Heart left ventricle (tissue), 16 donors: ENCODE measurements at regions not wholly inside any gene's neighbourhood (a gene's known extent, or its start where the extent isn't known, plus 50 kb on each side); places are given as distances from the start of the nearest gene placed in this dataset.
"Not testable (repeated sequence)": the region's sequence is repeated elsewhere in the genome, so short reads cannot be mapped to it uniquely, and the experiment has no call there.

Experiments
- ATAC-seq, 4 donors: fragments of 200-7000 bp; cut with Tn5 transposase; one replicate each; pipeline ENCODE4 v1.9.1; 2020 to 2022; ENCODE audit warnings: moderate library complexity in 4 of 4, mild to moderate bottlenecking in 3 of 4, moderate number of reproducible peaks in 1 of 4
- DNase-seq, 5 donors: peaks; one replicate each; pipeline ENCODE4 v3.0.0-alpha.2; 2020
- H3K27ac ChIP-seq, 12 donors: fragments of 200-600 bp; sonication (generic) in 4 of 12; one replicate each; pipeline versions ENCODE4 v1.5.0 to v1.8.0; 2016 to 2022; ENCODE audit warnings: mild to moderate bottlenecking in 2 of 12
- H3K27me3 ChIP-seq, 9 donors: fragments of 200-600 bp; sonication (generic) in 2 of 9; one replicate each; pipeline versions ENCODE4 v1.5.1 to v1.8.0; 2016 to 2022; ENCODE audit warnings: mild to moderate bottlenecking in 3 of 9
- H3K36me3 ChIP-seq, 9 donors: fragments of 200-600 bp; sonication (generic) in 2 of 9; one replicate each; pipeline versions ENCODE4 v1.5.0 to v1.8.0; 2018 to 2022; ENCODE audit warnings: mild to moderate bottlenecking in 2 of 9
- H3K4me1 ChIP-seq, 12 donors: fragments of 200-600 bp; sonication (generic) in 4 of 12; one replicate each; pipeline versions ENCODE4 v1.5.0 to v1.8.0; 2016 to 2022; ENCODE audit warnings: mild to moderate bottlenecking in 3 of 12
- H3K4me3 ChIP-seq, 12 donors: fragments of 200-600 bp; sonication (generic) in 4 of 12; one replicate each; pipeline versions ENCODE4 v1.5.0 to v1.8.0; 2017 to 2022; ENCODE audit warnings: mild to moderate bottlenecking in 9 of 12, moderate library complexity in 4 of 12
- H3K9me3 ChIP-seq, 12 donors: fragments of 200-600 bp; sonication (generic) in 4 of 12; one replicate each; pipeline versions ENCODE4 v1.5.0 to v1.8.0; 2016 to 2022; ENCODE audit warnings: mild to moderate bottlenecking in 1 of 12
- POLR2A ChIP-seq, 2 donors: fragments of 450-650 bp; IDR thresholded peaks; one replicate each; pipeline ENCODE4 v1.6.1; 2017; ENCODE audit warnings: antibody characterized with exemption in 2 of 2, mild to moderate bottlenecking in 2 of 2, moderate library complexity in 2 of 2
- WGBS, 4 donors: extraction: QIAGEN DNeasy Blood & Tissue Kit in 2 of 4; methylation state at CpG; one replicate each; pipeline versions ENCODE4 v1.1.5 to v1.1.7; 2013 to 2018; 5-methylcytosine and 5-hydroxymethylcytosine counted together
- intact Hi-C, 10 donors: fragments of 100-400 bp; cut with DNase I; formaldehyde crosslinking; loops; one replicate each; pipeline versions ENCODE4 v1.11.1 to v1.14.2; 2022
- TF ChIP-seq, protein P1 (sequence below), 12 donors: fragments of 200-600 bp; sonication (generic) in 4 of 12; IDR thresholded peaks; one replicate each; pipeline versions ENCODE4 v1.5.0 to v1.8.0; 2018 to 2022; ENCODE audit warnings: antibody characterized with exemption in 12 of 12, mild to moderate bottlenecking in 5 of 12
- donor health status: ischemic (EF 13 %, LVEDD 7.1; RV severe dilation, severe dysfunction).
- donor health status: healthy with polysubstance abuse.
- donor health status: DM: no; HTN: yes; CAD: no.
- donor health status: DM: no; HTN: no; CAD: no.
- donor health status: ischemic (EF 25% LVEDD 6.9; RV normal size, moderate dysfunction).
- donor health status: ischemic (EF 25% LVEDD 5.7; RV mildly dilated, moderate dysfunction).
- donor health status: healthy.
- donor health status: DM: yes; HTN: yes; CAD: no.
- donor health status: ischemic (EF 35%, LVEDD 5.7; RV mildly dilated, moderate dysfunction).
- donor health status: nonischemic (EF 11% LVEDD 7.7; RV severe dilation, severe dysfunction).
- donor health status: DM: yes; HTN: yes; CAD: no.
- donor health status: PGD.
- donor health status: ischemic (EF 29% LVEDD 5.4; RV normal size, mild dysfunction).
- donor health status: nonischemic (EF 23%, LVEDD 6.1; RV moderate dilation, normal function).

DNA sequence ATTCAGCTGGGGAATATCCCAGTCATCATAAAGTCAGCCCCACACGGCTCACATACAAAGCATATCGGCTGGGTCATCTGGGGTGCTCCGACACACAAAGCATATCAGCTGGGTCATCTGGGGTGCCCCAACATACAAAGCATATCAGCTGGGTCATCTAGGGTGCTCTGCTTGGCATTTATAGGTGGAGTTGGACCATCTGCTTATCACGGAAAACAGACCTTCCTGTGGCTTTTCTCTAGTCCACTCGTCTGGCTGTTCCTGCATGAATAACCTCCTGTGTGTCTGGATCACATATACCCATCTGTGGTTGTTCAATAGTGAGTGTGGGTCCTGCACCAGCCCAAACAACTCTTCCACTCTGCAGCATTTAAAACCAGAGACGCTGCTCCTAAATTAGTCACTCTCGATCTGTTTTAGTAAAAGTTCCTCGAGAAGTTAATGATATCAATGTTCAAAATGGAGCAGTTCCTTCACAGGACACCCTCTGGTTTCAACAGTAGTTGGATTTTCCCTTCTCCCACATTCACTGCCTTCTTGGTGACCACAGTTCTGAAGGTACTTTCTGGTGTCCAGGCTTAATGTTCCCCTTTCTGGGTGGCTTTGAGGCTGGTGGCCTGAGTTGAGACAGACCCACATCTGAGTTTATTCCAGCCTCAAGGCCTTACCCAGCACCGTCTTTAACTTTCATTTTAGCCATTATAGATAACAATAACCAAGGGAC is 70.0 kb upstream of the FRG1 start:
- intact Hi-C loops, result no loop called here
- Histone ChIP-seq H3K27me3 (no peaks in the 10 kb centered on the region), H3K4me3 (no peak overlapping the region), H3K4me1 (no peaks in the 10 kb centered on the region), H3K36me3 (no peaks in the 10 kb centered on the region), H3K9me3 (no peaks in the 10 kb centered on the region), H3K27ac (no peak overlapping the region)
- ATAC-seq (no peak), DNase-seq (no peak)
- TF ChIP-seq, protein P1, sequence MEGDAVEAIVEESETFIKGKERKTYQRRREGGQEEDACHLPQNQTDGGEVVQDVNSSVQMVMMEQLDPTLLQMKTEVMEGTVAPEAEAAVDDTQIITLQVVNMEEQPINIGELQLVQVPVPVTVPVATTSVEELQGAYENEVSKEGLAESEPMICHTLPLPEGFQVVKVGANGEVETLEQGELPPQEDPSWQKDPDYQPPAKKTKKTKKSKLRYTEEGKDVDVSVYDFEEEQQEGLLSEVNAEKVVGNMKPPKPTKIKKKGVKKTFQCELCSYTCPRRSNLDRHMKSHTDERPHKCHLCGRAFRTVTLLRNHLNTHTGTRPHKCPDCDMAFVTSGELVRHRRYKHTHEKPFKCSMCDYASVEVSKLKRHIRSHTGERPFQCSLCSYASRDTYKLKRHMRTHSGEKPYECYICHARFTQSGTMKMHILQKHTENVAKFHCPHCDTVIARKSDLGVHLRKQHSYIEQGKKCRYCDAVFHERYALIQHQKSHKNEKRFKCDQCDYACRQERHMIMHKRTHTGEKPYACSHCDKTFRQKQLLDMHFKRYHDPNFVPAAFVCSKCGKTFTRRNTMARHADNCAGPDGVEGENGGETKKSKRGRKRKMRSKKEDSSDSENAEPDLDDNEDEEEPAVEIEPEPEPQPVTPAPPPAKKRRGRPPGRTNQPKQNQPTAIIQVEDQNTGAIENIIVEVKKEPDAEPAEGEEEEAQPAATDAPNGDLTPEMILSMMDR (IDR thresholded peaks at IDR 0.05), result no peak
- TF ChIP-seq POLR2A (IDR thresholded peaks at IDR 0.05), result no peak
- WGBS, 4 donors, result 77 to 86% (median 83%) methylated on average over 8 to 9 of the region's 9 CpGs

DNA sequence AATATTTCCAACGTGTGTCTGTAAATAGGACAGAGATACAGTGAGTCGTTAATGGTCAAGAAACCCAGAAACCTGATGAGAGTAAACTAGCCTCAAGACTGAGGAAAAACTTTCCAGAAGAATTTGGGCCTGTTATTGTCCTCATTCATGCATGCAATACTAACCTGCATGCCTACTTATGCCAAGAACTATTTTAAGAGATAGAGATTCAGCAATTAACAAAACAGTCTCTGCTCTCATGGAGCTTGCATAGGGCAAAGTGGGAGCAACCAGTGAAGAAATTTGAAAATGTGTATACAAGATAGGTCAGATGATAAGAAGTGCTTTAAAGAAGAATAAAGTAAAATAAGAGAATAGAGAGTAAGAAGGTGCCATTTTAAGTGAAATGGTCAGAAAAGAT is 66.1 kb upstream of the FRG1 start:
- Histone ChIP-seq H3K27ac (no peak overlapping the region), H3K4me3 (no peak overlapping the region), H3K36me3 (no peaks in the 10 kb centered on the region), H3K9me3 (peaks cover 0 to 5% (median 0%) of the 10 kb centered on the region in 12 donors), H3K4me1 (no peaks in the 10 kb centered on the region), H3K27me3 (no peaks in the 10 kb centered on the region)
- ATAC-seq (peak in 1 of 4 donors; percentile 38), DNase-seq (no peak)
- intact Hi-C loops, result no loop called here
- WGBS, 4 donors, result 43 to 57% (median 50%) methylated on average over 2 of the region's 2 CpGs
- no peak for TF ChIP-seq POLR2A (IDR thresholded peaks at IDR 0.05)
- TF ChIP-seq, protein P1 (IDR thresholded peaks at IDR 0.05), result no peak

- H3K9me3 ChIP-seq, H3K36me3 ChIP-seq, ATAC-seq, intact Hi-C loops, H3K4me1 ChIP-seq, H3K4me3 ChIP-seq, H3K27ac ChIP-seq, H3K27me3 ChIP-seq: not testable (repeated sequence)
- peak in 3 of 5 donors; percentile 29 to 80 (median 36) for DNase-seq
- 87 to 95% (median 90%) methylated on average over 15 of the region's 15 CpGs for WGBS, 4 donors
These were observed 59.5 kb upstream of the FRG1 start for GRCh38 chr4:189881190-189881589.

DNA sequence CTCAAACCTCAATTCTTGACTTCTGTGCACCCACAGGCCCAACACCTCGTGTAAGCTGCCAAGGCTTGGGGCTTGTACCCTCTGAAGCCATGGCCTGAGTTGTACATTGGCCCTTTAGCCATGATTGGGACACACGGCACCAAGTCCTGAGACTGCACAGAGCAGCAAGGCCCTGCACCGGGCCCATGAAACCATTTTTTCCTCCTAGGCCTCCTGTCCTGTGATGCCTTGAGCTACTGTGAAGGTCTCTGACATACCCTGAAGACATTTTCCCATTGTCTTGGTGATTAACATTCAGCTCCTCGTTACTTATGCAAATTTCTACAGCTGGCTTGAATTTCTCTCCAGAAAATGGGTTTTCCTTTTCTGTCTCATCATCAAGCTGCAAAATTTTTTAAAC is 52.3 kb upstream of the FRG1 start:
- H3K27ac ChIP-seq, DNase-seq, intact Hi-C loops, H3K4me3 ChIP-seq, H3K4me1 ChIP-seq, ATAC-seq, H3K27me3 ChIP-seq, H3K36me3 ChIP-seq: not testable (repeated sequence)
- 71 to 82% (median 76%) methylated on average over 4 of the region's 4 CpGs for WGBS, 4 donors
- peaks cover 0 to 12% (median 4%) of the 10 kb centered on the region in 12 donors for H3K9me3 ChIP-seq
